Endothelial cell of umbilical vein (primary cell): ENCODE measurements at regions not wholly inside any gene's neighbourhood (a gene's known extent, or its start where the extent isn't known, plus 50 kb on each side); places are given as distances from the start of the nearest gene placed in this dataset.

Experiments used
- BruUV-seq: library from RNA; stranded (reverse); fragments of 400-500 nt; replicated peaks from 2 replicates; lab custom pipeline; 2021; lab: Mats Ljungman, UMichigan
- CTCF ChIA-PET: fragments of 300-600, 350-600 bp; sonication (Branson Sonifier 250); formaldehyde crosslinking; loops from one replicate; lab custom pipeline; 2021; ENCODE audit warnings: antibody characterized with exemption, inconsistent platforms; lab: Charles Lee
- POLR2A ChIA-PET: fragments of 300-600, 350-600 bp; sonication (Branson Sonifier 250); formaldehyde crosslinking; loops from one replicate; lab custom pipeline; 2021; ENCODE audit warnings: antibody characterized with exemption, inconsistent platforms; lab: Charles Lee
- DNase-seq: peaks from one replicate; pipeline ENCODE4 v3.0.0-alpha.2; 2011; ENCODE audit warnings: low read depth, low spot score
- FAIRE-seq: peaks from 2 replicates; lab custom pipeline; 2011; peaks lifted over from hg19 to GRCh38; lab: Jason Lieb, UNC
- H2AFZ ChIP-seq: 2 replicates; pipeline ENCODE4 v1.6.0; 2012; ENCODE audit warnings: low read depth, low read length, control low read depth, inconsistent platforms
- H3K27ac ChIP-seq: 2 replicates; pipeline ENCODE4 v1.5.1; 2011; ENCODE audit warnings: low read depth, mild to moderate bottlenecking, control low read depth, low read length, moderate library complexity; ENCODE audit not compliant: insufficient read depth
- H3K27me3 ChIP-seq, 2 experiments: 2 replicates each; pipeline versions ENCODE4 v1.6.0 to v1.6.1; 2011; ENCODE audit warnings: low read length in 2 of 2, mixed read lengths in 1 of 2; ENCODE audit not compliant: control insufficient read depth in 2 of 2, insufficient read depth in 2 of 2
- H3K36me3 ChIP-seq, 2 experiments: 2 replicates in 1 of 2; 3 replicates in 1 of 2; pipeline ENCODE4 v1.5.1; 2011; ENCODE audit warnings: low read length in 2 of 2, mild to moderate bottlenecking in 1 of 2, moderate library complexity in 1 of 2; ENCODE audit not compliant: control insufficient read depth in 2 of 2, insufficient read depth in 2 of 2; ENCODE audit errors: extremely low read depth in 1 of 2
- H3K4me1 ChIP-seq: 3 replicates; pipeline ENCODE4 v1.5.1; 2011; ENCODE audit warnings: mild to moderate bottlenecking, low read length; ENCODE audit not compliant: control insufficient read depth, insufficient read depth; ENCODE audit errors: extremely low read depth
- H3K4me2 ChIP-seq: 2 replicates; pipeline ENCODE4 v1.6.1; 2011; ENCODE audit warnings: low read length, control low read depth, mixed read lengths; ENCODE audit not compliant: insufficient read depth
- H3K4me3 ChIP-seq, 3 experiments: fragments of 200-600 bp in 1 of 3; sonication (generic), shearing (Covaris generic) in 1 of 3; replicated peaks in 1 of 3; 2 replicates each; pipeline ENCODE4 v1.5.1; 2011 to 2016; ENCODE audit warnings: control low read depth in 3 of 3, low read length in 3 of 3, mild to moderate bottlenecking in 2 of 3, inconsistent platforms in 1 of 3, low read depth in 1 of 3, moderate library complexity in 1 of 3; ENCODE audit not compliant: insufficient read depth in 1 of 3
- H3K79me2 ChIP-seq: 2 replicates; pipeline ENCODE4 v1.6.0; 2012; ENCODE audit warnings: low read length, inconsistent platforms; ENCODE audit not compliant: control insufficient read depth, insufficient read depth
- H3K9ac ChIP-seq: replicated peaks from 2 replicates; pipeline ENCODE3; 2011; ENCODE audit warnings: low read length, control low read depth; ENCODE audit not compliant: insufficient read depth; ENCODE audit errors: extremely low read depth
- H3K9me1 ChIP-seq: replicated peaks from 3 replicates; pipeline ENCODE4 v1.6.0; 2011; ENCODE audit warnings: mild to moderate bottlenecking, low read length; ENCODE audit not compliant: control insufficient read depth, insufficient read depth; ENCODE audit errors: extremely low read depth
- H3K9me3 ChIP-seq: replicated peaks from 2 replicates; pipeline ENCODE4 v1.5.1; 2012; ENCODE audit warnings: low read length, inconsistent platforms; ENCODE audit not compliant: control insufficient read depth, insufficient read depth
- H4K20me1 ChIP-seq: replicated peaks from 2 replicates; pipeline ENCODE3; 2011; ENCODE audit warnings: mild to moderate bottlenecking, low read length; ENCODE audit not compliant: control insufficient read depth, insufficient read depth; ENCODE audit errors: extremely low read depth
- CTCF ChIP-seq, 2 donors: IDR thresholded peaks; 1 replicate in 1 of 2; 2 replicates in 1 of 2; pipeline ENCODE4 v1.5.1; 2011; ENCODE audit warnings: low read length in 2 of 2, mild to moderate bottlenecking in 2 of 2, moderate library complexity in 2 of 2, control low read depth in 1 of 2, inconsistent platforms in 1 of 2, low read depth in 1 of 2; ENCODE audit not compliant: insufficient read depth in 1 of 2; ENCODE audit errors: extremely low read depth in 1 of 2
- EZH2 ChIP-seq: IDR thresholded peaks from 2 replicates; pipeline ENCODE4 v1.6.1; 2012; ENCODE audit warnings: borderline replicate concordance, low read depth, mild to moderate bottlenecking, moderate library complexity, low read length, inconsistent platforms; ENCODE audit not compliant: severe bottlenecking
- FOS ChIP-seq: IDR thresholded peaks from 2 replicates; pipeline ENCODE4 v1.6.1; 2011; ENCODE audit warnings: mild to moderate bottlenecking, low read length, moderate library complexity, borderline replicate concordance; ENCODE audit not compliant: insufficient read depth
- GATA2 ChIP-seq: IDR thresholded peaks from 2 replicates; pipeline ENCODE4 v1.7.0; 2011; ENCODE audit warnings: low read depth, mild to moderate bottlenecking, moderate library complexity, mixed read lengths, low read length; ENCODE audit not compliant: insufficient read length, insufficient read depth
- JUN ChIP-seq: IDR thresholded peaks from 2 replicates; pipeline ENCODE4 v1.6.1; 2011; ENCODE audit warnings: borderline replicate concordance, low read depth; ENCODE audit not compliant: insufficient read length, insufficient read depth
- MAX ChIP-seq: IDR thresholded peaks from 2 replicates; pipeline ENCODE4 v1.6.1; 2011; ENCODE audit not compliant: insufficient read depth, insufficient read length
- MYC ChIP-seq: IDR thresholded peaks from one replicate; pipeline ENCODE4 v1.6.1; 2011; ENCODE audit warnings: mild to moderate bottlenecking, low read depth, low read length
- POLR2A ChIP-seq: IDR thresholded peaks from 2 replicates; pipeline ENCODE4 v1.6.1; 2012; ENCODE audit warnings: low read depth, mild to moderate bottlenecking, control low read depth, low read length
- POLR2AphosphoS5 ChIP-seq: IDR thresholded peaks from 2 replicates; pipeline ENCODE4 v1.6.1; 2012; ENCODE audit warnings: low read depth, mild to moderate bottlenecking, control low read depth, low read length, moderate library complexity; ENCODE audit not compliant: insufficient read depth
- dilution Hi-C: fragments of 300-500 bp; cut with MboI; formaldehyde crosslinking; loops from one replicate; pipeline ENCODE4 v1.15.0; 2019; ENCODE audit warnings: low sequenced_read_pairs; ENCODE audit not compliant: extremely low pct_ligation_motif_present
- intact Hi-C: fragments of 100-400 bp; cut with micrococcal nuclease; formaldehyde crosslinking; loops from one replicate; pipeline ENCODE4 v1.10.0; 2022

- intact Hi-C loops (no loop called here), dilution Hi-C loops (no loop called here)
- Histone ChIP-seq H4K20me1 (no peaks in the 10 kb centered on the region), H3K27ac (no peak overlapping the region), H2AFZ (no peak overlapping the region), H3K4me1 (no peaks in the 10 kb centered on the region), H3K36me3 (no peaks in the 10 kb centered on the region), H3K9me1 (no peaks in the 10 kb centered on the region), H3K4me2 (no peak overlapping the region), H3K4me3 (no peak overlapping the region), H3K79me2 (no peaks in the 10 kb centered on the region), H3K27me3 (no peaks in the 10 kb centered on the region), H3K9ac (no peak overlapping the region), H3K9me3 (no peaks in the 10 kb centered on the region)
- CTCF ChIA-PET, result no interaction called here
- POLR2A ChIA-PET, result no interaction called here
- TF ChIP-seq POLR2A (no peak), CTCF (IDR thresholded peaks at IDR 0.05; ENCODE audit: extremely low read depth in 1 of 2, insufficient read depth in 1 of 2, low read depth in 1 of 2, low read length in 2 of 2) (no peak), FOS (no peak), EZH2 (no peak), MAX (no peak), POLR2AphosphoS5 (no peak), MYC (no peak), JUN (no peak), GATA2 (no peak)
- DNase-seq (no peak), FAIRE-seq (no peak)
- BruUV-seq, result no TSS peak
Measured at GRCh38 chr9:22574740-22575139, 128.1 kb downstream of the DMRTA1 start.
